Progenitor cell of endocrine pancreas (in vitro differentiated cells): ENCODE measurements at regions not wholly inside any gene's neighbourhood (a gene's known extent, or its start where the extent isn't known, plus 50 kb on each side); places are given as distances from the start of the nearest gene placed in this dataset.
"Not testable (repeated sequence)": the region's sequence is repeated elsewhere in the genome, so short reads cannot be mapped to it uniquely, and the experiment has no call there.

Experiments used
- DNase-seq: peaks from one replicate; pipeline ENCODE4 v3.0.0; 2021; ENCODE audit warnings: low spot score; ENCODE audit not compliant: unreplicated experiment
- H3K27ac Mint-ChIP-seq: 2 replicates; pipeline ENCODE4 v1.8.0; 2021; ENCODE audit warnings: mild to moderate bottlenecking, moderate library complexity, mixed read lengths
- H3K27me3 Mint-ChIP-seq: 2 replicates; pipeline ENCODE4 v1.8.0; 2021; ENCODE audit warnings: mixed read lengths
- H3K36me3 Mint-ChIP-seq: 2 replicates; pipeline ENCODE4 v1.8.0; 2022; ENCODE audit warnings: mixed read lengths; ENCODE audit not compliant: insufficient read depth
- H3K4me1 Mint-ChIP-seq: 2 replicates; pipeline ENCODE4 v1.8.0; 2021; ENCODE audit warnings: low read depth, mixed read lengths
- H3K4me3 Mint-ChIP-seq: 2 replicates; pipeline ENCODE4 v1.8.0; 2021; ENCODE audit warnings: low read depth, mild to moderate bottlenecking, moderate library complexity, mixed read lengths
- H3K9me3 Mint-ChIP-seq: 2 replicates; pipeline ENCODE4 v1.8.0; 2021; ENCODE audit warnings: low read depth, mixed read lengths
- TF ChIP-seq, protein P1 (sequence below): fragments of 200-600 bp; sonication (generic); IDR thresholded peaks from one replicate; pipeline ENCODE4 v1.5.0; 2021; ENCODE audit warnings: antibody characterized with exemption, mild to moderate bottlenecking; ENCODE audit not compliant: unreplicated experiment

DNA sequence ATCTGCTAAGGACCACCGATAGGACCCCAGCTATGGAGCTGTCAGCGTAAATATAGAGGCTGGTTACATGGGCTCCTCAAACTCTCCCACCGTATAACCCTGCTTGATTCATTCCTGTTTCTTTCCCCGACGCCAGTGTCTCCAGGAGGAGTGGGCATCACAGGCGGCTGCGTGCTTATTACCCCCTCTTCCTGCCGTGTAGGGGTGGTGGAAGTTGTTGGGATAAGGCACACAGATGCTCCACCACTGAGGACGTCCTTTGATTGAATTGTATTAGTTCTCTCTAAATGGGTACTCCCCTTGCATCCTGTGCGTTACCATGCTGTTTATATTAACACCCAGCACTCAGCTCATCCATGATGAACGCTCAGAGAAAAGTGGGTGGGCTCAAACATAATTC, 104.6 kb downstream of the ZBTB18 start:
- no peak for DNase-seq
- TF ChIP-seq, protein P1, sequence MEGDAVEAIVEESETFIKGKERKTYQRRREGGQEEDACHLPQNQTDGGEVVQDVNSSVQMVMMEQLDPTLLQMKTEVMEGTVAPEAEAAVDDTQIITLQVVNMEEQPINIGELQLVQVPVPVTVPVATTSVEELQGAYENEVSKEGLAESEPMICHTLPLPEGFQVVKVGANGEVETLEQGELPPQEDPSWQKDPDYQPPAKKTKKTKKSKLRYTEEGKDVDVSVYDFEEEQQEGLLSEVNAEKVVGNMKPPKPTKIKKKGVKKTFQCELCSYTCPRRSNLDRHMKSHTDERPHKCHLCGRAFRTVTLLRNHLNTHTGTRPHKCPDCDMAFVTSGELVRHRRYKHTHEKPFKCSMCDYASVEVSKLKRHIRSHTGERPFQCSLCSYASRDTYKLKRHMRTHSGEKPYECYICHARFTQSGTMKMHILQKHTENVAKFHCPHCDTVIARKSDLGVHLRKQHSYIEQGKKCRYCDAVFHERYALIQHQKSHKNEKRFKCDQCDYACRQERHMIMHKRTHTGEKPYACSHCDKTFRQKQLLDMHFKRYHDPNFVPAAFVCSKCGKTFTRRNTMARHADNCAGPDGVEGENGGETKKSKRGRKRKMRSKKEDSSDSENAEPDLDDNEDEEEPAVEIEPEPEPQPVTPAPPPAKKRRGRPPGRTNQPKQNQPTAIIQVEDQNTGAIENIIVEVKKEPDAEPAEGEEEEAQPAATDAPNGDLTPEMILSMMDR: no peak
- H3K27ac Mint-ChIP-seq: no peak overlapping the region
- no peaks in the 10 kb centered on the region for H3K9me3 Mint-ChIP-seq
- H3K4me3 Mint-ChIP-seq: no peak overlapping the region
- H3K4me1 Mint-ChIP-seq: peaks cover 2% of the 10 kb centered on the region
- peaks cover 5% of the 10 kb centered on the region for H3K27me3 Mint-ChIP-seq
- no peaks in the 10 kb centered on the region for H3K36me3 Mint-ChIP-seq

DNA sequence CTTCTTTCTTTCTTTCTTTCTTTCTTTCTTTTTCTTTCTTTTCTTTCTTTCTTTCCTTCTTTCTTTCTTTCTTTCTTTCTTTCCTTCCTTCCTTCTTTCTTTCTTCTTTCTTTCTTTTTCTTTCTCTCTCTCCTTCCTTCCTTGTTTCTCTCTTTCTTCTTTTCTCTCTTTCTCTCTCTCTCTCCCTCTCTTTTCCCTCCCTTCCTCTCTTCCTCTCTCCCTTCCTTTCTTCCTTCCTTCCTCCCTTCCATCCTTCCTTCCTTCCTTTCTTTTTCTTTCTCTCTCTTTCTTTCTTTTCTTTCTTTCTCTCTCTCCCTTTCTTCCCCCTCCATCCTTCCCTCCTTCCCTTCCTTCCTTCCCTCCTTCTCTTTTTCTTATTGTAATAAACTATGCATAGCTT, 105.5 kb downstream of the ZBTB18 start:
- H3K4me3 Mint-ChIP-seq, DNase-seq: not testable (repeated sequence)

GRCh38 chr1:244157731-244158438, 106.8 kb downstream of the ZBTB18 start:
- DNase-seq: no peak
- Mint-ChIP-seq H3K4me3 (no peak overlapping the region), H3K27ac (no peak overlapping the region), H3K27me3 (peaks cover 5% of the 10 kb centered on the region), H3K9me3 (no peaks in the 10 kb centered on the region), H3K4me1 (peaks cover 2% of the 10 kb centered on the region), H3K36me3 (no peaks in the 10 kb centered on the region)
- TF ChIP-seq, protein P1: no peak

More for the DNA sequence above, 105.5 kb downstream of the ZBTB18 start:
- not testable (repeated sequence) for H3K4me1 Mint-ChIP-seq, H3K27ac Mint-ChIP-seq, H3K36me3 Mint-ChIP-seq, H3K9me3 Mint-ChIP-seq, H3K27me3 Mint-ChIP-seq

GRCh38 chr1:244159646-244160045, 108.6 kb downstream of the ZBTB18 start:
- TF ChIP-seq, protein P1: no peak
- H3K9me3 Mint-ChIP-seq: no peaks in the 10 kb centered on the region
- no peaks in the 10 kb centered on the region for H3K36me3 Mint-ChIP-seq
- no peak for DNase-seq
- H3K27me3 Mint-ChIP-seq: peaks cover 3% of the 10 kb centered on the region
- peaks cover 4% of the 10 kb centered on the region for H3K4me1 Mint-ChIP-seq
- no peak overlapping the region for H3K4me3 Mint-ChIP-seq
- no peak overlapping the region for H3K27ac Mint-ChIP-seq

DNA sequence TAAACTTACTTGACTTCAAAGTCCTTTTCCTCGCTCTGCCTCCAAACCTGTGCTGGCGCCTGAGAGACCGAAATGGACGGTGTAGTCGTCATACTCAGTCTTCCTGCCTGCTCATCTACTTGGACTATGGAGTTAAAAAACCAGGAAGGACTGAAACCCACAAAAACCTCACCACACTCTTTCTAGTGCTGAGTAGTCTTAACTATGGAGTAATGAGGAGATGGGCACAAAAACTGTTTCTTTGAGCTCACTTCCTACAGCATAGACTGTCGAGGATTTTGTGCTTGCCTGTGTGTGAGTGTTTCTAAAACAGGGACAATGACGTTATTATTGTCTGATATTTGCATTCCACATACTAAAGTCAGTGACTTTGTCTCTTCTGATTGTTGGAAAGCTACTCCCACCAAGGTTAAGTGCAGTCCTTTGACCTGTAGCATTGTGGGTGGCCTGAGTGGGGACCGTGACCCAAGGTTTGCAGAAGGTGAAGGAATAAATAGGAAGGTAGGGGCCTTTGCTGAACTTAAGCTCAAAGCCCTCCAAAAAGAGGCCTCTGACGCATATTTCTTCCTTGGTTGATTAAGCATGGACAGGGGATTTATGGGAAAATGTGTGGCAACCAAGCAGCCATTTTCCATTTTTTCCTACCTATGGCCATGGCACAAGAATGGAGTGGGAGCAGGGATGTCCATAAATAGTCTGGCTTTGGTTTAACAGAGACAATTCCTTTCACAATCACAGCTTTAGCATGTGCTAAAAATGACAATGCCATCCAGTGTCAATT, 109.6 kb downstream of the ZBTB18 start:
- no peak for DNase-seq
- TF ChIP-seq, protein P1: no peak
- Mint-ChIP-seq H3K9me3 (no peaks in the 10 kb centered on the region), H3K4me3 (no peak overlapping the region), H3K27ac (no peak overlapping the region), H3K27me3 (no peaks in the 10 kb centered on the region), H3K36me3 (no peaks in the 10 kb centered on the region), H3K4me1 (peaks cover 2% of the 10 kb centered on the region)

GRCh38 chr1:244161236-244161510, 110.1 kb downstream of the ZBTB18 start:
- peaks cover 2% of the 10 kb centered on the region for H3K4me1 Mint-ChIP-seq
- no peaks in the 10 kb centered on the region for H3K9me3 Mint-ChIP-seq
- H3K36me3 Mint-ChIP-seq: no peaks in the 10 kb centered on the region
- DNase-seq: no peak
- no peak overlapping the region for H3K27ac Mint-ChIP-seq
- TF ChIP-seq, protein P1: no peak
- H3K4me3 Mint-ChIP-seq: no peak overlapping the region
- H3K27me3 Mint-ChIP-seq: no peaks in the 10 kb centered on the region
